PC-3 (cell line): ENCODE measurements at regions not wholly inside any gene's neighbourhood (a gene's known extent, or its start where the extent isn't known, plus 50 kb on each side); places are given as distances from the start of the nearest gene placed in this dataset.

ENCODE experiments used
- EZH2 ChIP-seq: fragments of 300-600 bp; sonication (generic); IDR thresholded peaks from one replicate; pipeline ENCODE4 v1.6.1; 2017; ENCODE audit warnings: antibody characterized with exemption, mild to moderate bottlenecking, low read length; ENCODE audit not compliant: unreplicated experiment
- EZH2phosphoT487 ChIP-seq: fragments of 300-600 bp; sonication (generic); IDR thresholded peaks from 2 replicates; pipeline ENCODE4 v1.6.1; 2018; ENCODE audit warnings: mild to moderate bottlenecking, antibody characterized with exemption, low read length, borderline replicate concordance
- TF ChIP-seq, protein P1 (sequence below): fragments of 300-600 bp; sonication (generic); conservative IDR thresholded peaks from 2 replicates; pipeline ENCODE4 v1.5.1; 2017; ENCODE audit warnings: antibody characterized with exemption, low read depth, mild to moderate bottlenecking, low read length

DNA sequence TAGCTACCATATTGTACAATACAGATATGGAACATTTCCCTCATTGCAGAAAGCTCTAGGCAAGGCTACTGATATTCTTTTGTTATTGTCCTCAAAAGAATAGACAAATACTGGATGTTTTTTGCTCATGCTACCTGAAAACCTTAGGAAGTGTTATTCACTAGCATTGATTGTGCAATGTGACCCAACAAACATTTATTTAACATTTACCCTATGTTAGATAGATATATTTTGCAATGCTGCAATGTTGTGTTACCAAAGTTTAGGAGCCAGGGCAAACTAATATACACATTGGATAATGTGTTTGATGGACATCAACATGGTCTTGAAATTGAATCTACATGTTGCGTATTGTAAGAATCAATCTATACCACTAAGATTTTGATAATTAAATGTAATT lies 112.8 kb upstream of the CREB5 start:
- TF ChIP-seq, protein P1, sequence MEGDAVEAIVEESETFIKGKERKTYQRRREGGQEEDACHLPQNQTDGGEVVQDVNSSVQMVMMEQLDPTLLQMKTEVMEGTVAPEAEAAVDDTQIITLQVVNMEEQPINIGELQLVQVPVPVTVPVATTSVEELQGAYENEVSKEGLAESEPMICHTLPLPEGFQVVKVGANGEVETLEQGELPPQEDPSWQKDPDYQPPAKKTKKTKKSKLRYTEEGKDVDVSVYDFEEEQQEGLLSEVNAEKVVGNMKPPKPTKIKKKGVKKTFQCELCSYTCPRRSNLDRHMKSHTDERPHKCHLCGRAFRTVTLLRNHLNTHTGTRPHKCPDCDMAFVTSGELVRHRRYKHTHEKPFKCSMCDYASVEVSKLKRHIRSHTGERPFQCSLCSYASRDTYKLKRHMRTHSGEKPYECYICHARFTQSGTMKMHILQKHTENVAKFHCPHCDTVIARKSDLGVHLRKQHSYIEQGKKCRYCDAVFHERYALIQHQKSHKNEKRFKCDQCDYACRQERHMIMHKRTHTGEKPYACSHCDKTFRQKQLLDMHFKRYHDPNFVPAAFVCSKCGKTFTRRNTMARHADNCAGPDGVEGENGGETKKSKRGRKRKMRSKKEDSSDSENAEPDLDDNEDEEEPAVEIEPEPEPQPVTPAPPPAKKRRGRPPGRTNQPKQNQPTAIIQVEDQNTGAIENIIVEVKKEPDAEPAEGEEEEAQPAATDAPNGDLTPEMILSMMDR = no peak
- TF ChIP-seq EZH2 (no peak), EZH2phosphoT487 (no peak)
